Thyroid gland (tissue), 4 donors: ENCODE measurements at regions not wholly inside any gene's neighbourhood (a gene's known extent, or its start where the extent isn't known, plus 50 kb on each side); places are given as distances from the start of the nearest gene placed in this dataset.

Source experiments
- DNase-seq, 2 donors: peaks; one replicate each; pipeline ENCODE4 v3.0.0-alpha.2; 2019
- H3K27ac ChIP-seq, 3 donors: fragments of 200-600 bp; sonication (generic); 1 replicate in 2 of 3; 2 replicates in 1 of 3; pipeline ENCODE4 v1.5.1; 2016 to 2019; ENCODE audit warnings: mild to moderate bottlenecking in 1 of 3, moderate library complexity in 1 of 3
- H3K27me3 ChIP-seq: fragments of 200-600 bp; sonication (generic); one replicate; pipeline ENCODE4 v1.5.1; 2019
- H3K36me3 ChIP-seq, 2 donors: fragments of 200-600 bp; sonication (generic); one replicate each; pipeline ENCODE4 v1.5.1; 2016 to 2019
- H3K4me1 ChIP-seq, 2 donors: fragments of 200-600 bp; sonication (generic); one replicate each; pipeline ENCODE4 v1.5.1; 2017 to 2019
- H3K4me3 ChIP-seq, 3 donors: fragments of 200-600 bp; sonication (generic); replicated peaks in 1 of 3; 1 replicate in 2 of 3; 2 replicates in 1 of 3; pipeline ENCODE4 v1.5.1; 2016; ENCODE audit warnings: mild to moderate bottlenecking in 1 of 3
- H3K9me3 ChIP-seq: fragments of 200-600 bp; sonication (generic); one replicate; pipeline ENCODE4 v1.5.1; 2017
- POLR2A ChIP-seq, 2 donors: fragments of 450-650 bp; IDR thresholded peaks; one replicate each; pipeline ENCODE4 v1.6.1; 2017; ENCODE audit warnings: antibody characterized with exemption in 2 of 2, mild to moderate bottlenecking in 2 of 2, moderate library complexity in 1 of 2
- WGBS, 2 donors: methylation state at CpG; one replicate each; pipeline ENCODE4 v1.1.5; 2017; 5-methylcytosine and 5-hydroxymethylcytosine counted together
- intact Hi-C: fragments of 100-400 bp; cut with DNase I; formaldehyde crosslinking; loops from one replicate; pipeline ENCODE4 v1.15.1; 2023
- TF ChIP-seq, protein P1 (sequence below), 6 experiments: fragments of 200-600 bp in 3 of 6; fragments of 450-650 bp in 3 of 6; sonication (generic) in 3 of 6; IDR thresholded peaks; one replicate each; pipeline ENCODE4 v1.5.1; 2016 to 2019; ENCODE audit warnings: antibody characterized with exemption in 6 of 6, mild to moderate bottlenecking in 2 of 6, inconsistent platforms in 1 of 6, moderate library complexity in 1 of 6

DNA sequence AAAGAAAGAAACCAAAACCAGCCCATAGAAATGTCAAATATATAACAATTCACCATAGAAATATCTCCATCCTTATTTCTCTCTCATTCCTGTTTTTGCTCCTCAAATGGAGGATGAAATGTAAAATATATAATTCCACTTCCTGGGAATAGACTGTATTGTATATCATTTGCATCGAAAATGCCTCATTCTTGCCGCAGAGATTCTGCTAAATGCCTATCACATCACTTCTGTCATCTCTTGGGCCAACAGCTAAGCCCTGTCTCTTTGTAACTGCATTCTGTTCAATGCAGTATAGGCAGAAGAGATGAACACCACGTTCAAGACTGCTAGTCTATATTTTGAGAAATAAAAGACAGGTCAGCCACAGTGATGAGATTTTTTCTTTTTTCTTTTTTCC is 956.3 kb upstream of the SOX9 start:
- intact Hi-C loops, result no loop called here
- Histone ChIP-seq H3K27ac (no peak overlapping the region), H3K4me1 (no peaks in the 10 kb centered on the region), H3K4me3 (no peak overlapping the region), H3K9me3 (no peaks in the 10 kb centered on the region), H3K27me3 (no peaks in the 10 kb centered on the region), H3K36me3 (no peaks in the 10 kb centered on the region)
- no peak for TF ChIP-seq POLR2A (IDR thresholded peaks at IDR 0.05)
- TF ChIP-seq, protein P1, sequence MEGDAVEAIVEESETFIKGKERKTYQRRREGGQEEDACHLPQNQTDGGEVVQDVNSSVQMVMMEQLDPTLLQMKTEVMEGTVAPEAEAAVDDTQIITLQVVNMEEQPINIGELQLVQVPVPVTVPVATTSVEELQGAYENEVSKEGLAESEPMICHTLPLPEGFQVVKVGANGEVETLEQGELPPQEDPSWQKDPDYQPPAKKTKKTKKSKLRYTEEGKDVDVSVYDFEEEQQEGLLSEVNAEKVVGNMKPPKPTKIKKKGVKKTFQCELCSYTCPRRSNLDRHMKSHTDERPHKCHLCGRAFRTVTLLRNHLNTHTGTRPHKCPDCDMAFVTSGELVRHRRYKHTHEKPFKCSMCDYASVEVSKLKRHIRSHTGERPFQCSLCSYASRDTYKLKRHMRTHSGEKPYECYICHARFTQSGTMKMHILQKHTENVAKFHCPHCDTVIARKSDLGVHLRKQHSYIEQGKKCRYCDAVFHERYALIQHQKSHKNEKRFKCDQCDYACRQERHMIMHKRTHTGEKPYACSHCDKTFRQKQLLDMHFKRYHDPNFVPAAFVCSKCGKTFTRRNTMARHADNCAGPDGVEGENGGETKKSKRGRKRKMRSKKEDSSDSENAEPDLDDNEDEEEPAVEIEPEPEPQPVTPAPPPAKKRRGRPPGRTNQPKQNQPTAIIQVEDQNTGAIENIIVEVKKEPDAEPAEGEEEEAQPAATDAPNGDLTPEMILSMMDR (IDR thresholded peaks at IDR 0.05), result no peak
- WGBS, 2 donors, result 81 to 84% methylated on average over 3 of the region's 3 CpGs
- DNase-seq, result no peak

DNA sequence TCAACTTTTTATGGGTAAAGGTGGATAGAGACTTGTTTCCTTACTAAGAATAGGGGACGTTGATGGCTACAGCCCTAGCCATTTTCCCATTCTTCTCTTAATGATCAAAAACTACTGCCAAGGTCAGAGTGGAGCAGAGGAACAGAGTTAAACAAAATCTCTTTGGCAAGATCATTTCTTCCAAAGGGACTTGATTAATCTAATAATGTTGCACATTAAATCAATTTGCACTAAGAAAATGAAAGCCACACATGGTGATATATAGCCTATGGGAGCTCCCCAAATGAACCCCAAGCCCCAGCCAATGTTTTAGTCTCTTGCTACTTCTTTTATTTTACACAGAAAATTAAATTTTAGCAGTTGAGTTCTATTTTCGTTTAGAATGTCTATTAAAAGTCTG is 954.5 kb upstream of the SOX9 start:
- H3K36me3 ChIP-seq, result no peaks in the 10 kb centered on the region
- no peaks in the 10 kb centered on the region for H3K27me3 ChIP-seq
- H3K9me3 ChIP-seq, result no peaks in the 10 kb centered on the region
- no peak for DNase-seq
- H3K4me1 ChIP-seq, result no peaks in the 10 kb centered on the region
- 57 to 70% methylated on average over 2 of the region's 2 CpGs for WGBS, 2 donors
- TF ChIP-seq, protein P1 (IDR thresholded peaks at IDR 0.05), result no peak
- TF ChIP-seq POLR2A (IDR thresholded peaks at IDR 0.05), result no peak
- no peak overlapping the region for H3K27ac ChIP-seq
- intact Hi-C loops, result no loop called here
- H3K4me3 ChIP-seq, result no peak overlapping the region

DNA sequence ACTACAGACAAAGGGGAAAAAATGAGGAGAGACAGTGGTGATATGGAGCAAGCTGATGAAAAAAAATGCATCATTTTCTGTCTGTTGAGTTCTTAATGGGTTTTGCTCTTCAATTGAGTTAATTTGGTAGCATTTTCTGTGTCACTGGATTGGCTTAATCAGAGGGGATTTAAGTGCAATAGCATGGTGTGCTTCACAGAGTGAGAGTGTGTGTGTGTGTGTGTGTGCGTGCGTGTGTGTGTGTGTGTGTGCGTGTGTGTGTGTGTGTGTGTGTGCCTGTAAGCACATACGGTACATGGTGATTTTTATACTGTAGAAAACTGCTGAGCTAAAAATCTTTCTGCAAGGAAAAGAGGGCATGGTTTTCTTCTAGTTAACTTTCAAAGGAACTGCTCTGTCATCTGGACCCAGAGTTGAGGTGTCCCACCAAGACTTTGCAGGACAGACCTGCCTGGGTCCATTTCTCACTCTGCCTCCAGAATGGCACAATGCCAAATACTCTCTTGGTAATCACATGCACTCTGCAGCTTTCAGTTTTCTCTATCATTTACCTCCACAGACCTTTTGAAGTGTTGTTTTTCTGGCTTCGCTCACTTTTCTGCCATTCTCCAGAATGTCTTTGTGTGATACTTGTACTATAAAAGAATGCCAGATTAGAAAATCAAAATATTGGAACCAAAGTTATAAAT is 952.6 kb upstream of the SOX9 start:
- H3K27ac ChIP-seq, result no peak overlapping the region
- H3K4me3 ChIP-seq, result no peak overlapping the region
- TF ChIP-seq, protein P1 (IDR thresholded peaks at IDR 0.05), result no peak
- TF ChIP-seq POLR2A (IDR thresholded peaks at IDR 0.05), result no peak
- WGBS, 2 donors, result 48 to 55% methylated on average over 5 of the region's 5 CpGs
- intact Hi-C loops, result no loop called here
- H3K36me3 ChIP-seq, result no peaks in the 10 kb centered on the region
- DNase-seq, result peak; percentile 23 to 25
- no peaks in the 10 kb centered on the region for H3K9me3 ChIP-seq
- no peaks in the 10 kb centered on the region for H3K27me3 ChIP-seq
- H3K4me1 ChIP-seq, result no peaks in the 10 kb centered on the region

DNA sequence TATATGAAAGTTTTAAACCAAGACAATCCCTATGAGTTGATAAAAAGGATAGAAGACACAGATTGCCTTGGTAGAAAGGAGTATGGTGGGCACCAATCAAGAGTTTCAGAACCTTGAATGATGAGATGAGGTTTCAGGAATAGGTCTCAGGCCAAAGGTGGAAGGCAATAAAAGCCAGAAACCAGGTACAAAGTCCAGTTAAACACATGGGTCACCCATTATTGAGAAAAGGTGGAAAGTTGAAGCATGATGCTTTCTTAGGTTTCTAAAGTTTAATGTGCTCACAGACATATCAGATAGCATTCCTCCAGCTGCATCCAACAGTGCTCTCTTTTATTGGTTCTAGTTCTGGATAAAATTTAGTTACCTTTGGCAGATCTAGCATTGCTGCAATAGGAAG is 950.8 kb upstream of the SOX9 start:
- intact Hi-C loops, result no loop called here
- H3K36me3 ChIP-seq, result no peaks in the 10 kb centered on the region
- H3K9me3 ChIP-seq, result no peaks in the 10 kb centered on the region
- no peak overlapping the region for H3K27ac ChIP-seq
- no peaks in the 10 kb centered on the region for H3K27me3 ChIP-seq
- no peak overlapping the region for H3K4me3 ChIP-seq
- no peak for TF ChIP-seq POLR2A (IDR thresholded peaks at IDR 0.05)
- DNase-seq, result no peak
- H3K4me1 ChIP-seq, result no peaks in the 10 kb centered on the region

DNA sequence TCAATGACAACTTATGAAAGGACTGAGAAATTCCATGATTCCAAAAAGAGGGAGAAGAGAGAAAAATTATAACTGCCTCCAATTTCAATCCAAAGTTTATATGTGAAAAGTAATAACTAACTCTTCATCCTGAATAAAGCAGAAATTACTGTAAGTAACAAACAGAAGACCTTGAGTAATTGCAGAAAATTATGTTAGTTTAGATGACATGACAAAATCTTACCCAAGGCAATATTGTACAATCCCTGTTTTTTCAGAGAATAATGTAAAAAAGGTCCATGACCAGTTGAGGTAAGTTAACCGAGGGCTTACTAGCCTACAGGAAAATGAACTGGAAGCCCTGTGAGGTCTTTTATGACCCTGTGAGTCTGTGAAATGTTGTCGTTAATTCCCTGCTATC is 949.5 kb upstream of the SOX9 start:
- Histone ChIP-seq H3K4me1 (no peaks in the 10 kb centered on the region), H3K9me3 (no peaks in the 10 kb centered on the region), H3K27me3 (no peaks in the 10 kb centered on the region), H3K36me3 (no peaks in the 10 kb centered on the region), H3K27ac (no peak overlapping the region), H3K4me3 (no peak overlapping the region)
- intact Hi-C loops, result no loop called here
- WGBS, 2 donors, result 77 to 85% methylated on average over 2 of the region's 2 CpGs
- DNase-seq, result no peak
- TF ChIP-seq, protein P1 (IDR thresholded peaks at IDR 0.05), result no peak
- no peak for TF ChIP-seq POLR2A (IDR thresholded peaks at IDR 0.05)
